ENCODE measurements at regions not wholly inside any gene's neighbourhood (a gene's known extent, or its start where the extent isn't known, plus 50 kb on each side); places are given as distances from the start of the nearest gene placed in this dataset.
"Not testable (repeated sequence)": the region's sequence is repeated elsewhere in the genome, so short reads cannot be mapped to it uniquely, and the experiment has no call there.

GRCh38 chr17:20733923-20734322, 154.4 kb downstream of the CDRT15L2 start:
- H3K36me3 Mint-ChIP-seq, result no peaks in the 10 kb centered on the region
- H3K4me1 Mint-ChIP-seq, result peaks cover 2% of the 10 kb centered on the region
- H3K9me3 Mint-ChIP-seq, result no peaks in the 10 kb centered on the region
- H3K27me3 Mint-ChIP-seq, result peaks cover 20% of the 10 kb centered on the region
- POLR2A ChIA-PET, result no interaction called here
- no peak overlapping the region for H3K27ac Mint-ChIP-seq
- DNase-seq, result no peak
- no peak overlapping the region for H3K4me3 Mint-ChIP-seq
- no peak for ATAC-seq (ENCODE audit: low read depth)

GRCh38 chr17:20735796-20736195, 156.3 kb downstream of the CDRT15L2 start:
- Mint-ChIP-seq H3K27me3 (peaks cover 24% of the 10 kb centered on the region), H3K27ac (no peak overlapping the region), H3K36me3 (no peaks in the 10 kb centered on the region), H3K9me3 (no peaks in the 10 kb centered on the region), H3K4me1 (peaks cover 2% of the 10 kb centered on the region), H3K4me3 (no peak overlapping the region)
- DNase-seq (no peak), ATAC-seq (ENCODE audit: low read depth) (no peak)
- POLR2A ChIA-PET, result no interaction called here

- H3K4me1 Mint-ChIP-seq; H3K27ac Mint-ChIP-seq; POLR2A ChIA-PET; ATAC-seq (ENCODE audit: low read depth); H3K4me3 Mint-ChIP-seq; H3K36me3 Mint-ChIP-seq; H3K9me3 Mint-ChIP-seq; DNase-seq: not testable (repeated sequence)
- peaks cover 30% of the 10 kb centered on the region for H3K27me3 Mint-ChIP-seq
These were observed 158.1 kb downstream of the CDRT15L2 start for GRCh38 chr17:20737636-20738035.

- Mint-ChIP-seq H3K27me3 (peaks cover 4% of the 10 kb centered on the region), H3K4me3 (no peak overlapping the region), H3K4me1 (peaks cover 3% of the 10 kb centered on the region), H3K36me3 (no peaks in the 10 kb centered on the region), H3K27ac (no peak overlapping the region), H3K9me3 (no peaks in the 10 kb centered on the region)
- no peak for DNase-seq
- ATAC-seq (ENCODE audit: low read depth), result no peak
- POLR2A ChIA-PET, result no interaction called here
These were observed 191.6 kb downstream of the CDRT15L2 start for GRCh38 chr17:20771104-20771503.

GRCh38 chr17:20774472-20775135, 195.1 kb downstream of the CDRT15L2 start:
- H3K4me3 Mint-ChIP-seq, result no peak overlapping the region
- DNase-seq (no peak), ATAC-seq (ENCODE audit: low read depth) (no peak)
- no peaks in the 10 kb centered on the region for H3K36me3 Mint-ChIP-seq
- H3K27ac Mint-ChIP-seq, result no peak overlapping the region
- no peaks in the 10 kb centered on the region for H3K4me1 Mint-ChIP-seq
- H3K9me3 Mint-ChIP-seq, result no peaks in the 10 kb centered on the region
- POLR2A ChIA-PET, result no interaction called here
- peaks cover 4% of the 10 kb centered on the region for H3K27me3 Mint-ChIP-seq

- POLR2A ChIA-PET, result no interaction called here
- H3K4me1 Mint-ChIP-seq, result no peaks in the 10 kb centered on the region
- H3K27ac Mint-ChIP-seq, result no peak overlapping the region
- no peaks in the 10 kb centered on the region for H3K9me3 Mint-ChIP-seq
- no peaks in the 10 kb centered on the region for H3K36me3 Mint-ChIP-seq
- H3K4me3 Mint-ChIP-seq, result no peak overlapping the region
- peaks cover 4% of the 10 kb centered on the region for H3K27me3 Mint-ChIP-seq
- ATAC-seq (ENCODE audit: low read depth) (no peak), DNase-seq (no peak)
These were observed 195.8 kb downstream of the CDRT15L2 start for GRCh38 chr17:20775331-20775730.

GRCh38 chr17:20779521-20779920, 200.0 kb downstream of the CDRT15L2 start:
- DNase-seq (no peak), ATAC-seq (ENCODE audit: low read depth) (no peak)
- Mint-ChIP-seq H3K4me1 (no peaks in the 10 kb centered on the region), H3K9me3 (no peaks in the 10 kb centered on the region), H3K27me3 (peaks cover 11% of the 10 kb centered on the region), H3K4me3 (no peak overlapping the region), H3K27ac (no peak overlapping the region), H3K36me3 (no peaks in the 10 kb centered on the region)
- POLR2A ChIA-PET, result no interaction called here

GRCh38 chr17:20781260-20781659, 201.7 kb downstream of the CDRT15L2 start:
- ATAC-seq (ENCODE audit: low read depth), result no peak
- peaks cover 25% of the 10 kb centered on the region for H3K27me3 Mint-ChIP-seq
- H3K4me3 Mint-ChIP-seq, result no peak overlapping the region
- DNase-seq, result no peak
- H3K9me3 Mint-ChIP-seq, result no peaks in the 10 kb centered on the region
- H3K36me3 Mint-ChIP-seq, result no peaks in the 10 kb centered on the region
- no peaks in the 10 kb centered on the region for H3K4me1 Mint-ChIP-seq
- POLR2A ChIA-PET, result no interaction called here
- H3K27ac Mint-ChIP-seq, result no peak overlapping the region

GRCh38 chr17:20781869-20782268, 202.3 kb downstream of the CDRT15L2 start:
- H3K4me1 Mint-ChIP-seq; POLR2A ChIA-PET; H3K9me3 Mint-ChIP-seq; H3K36me3 Mint-ChIP-seq; H3K27ac Mint-ChIP-seq; DNase-seq; H3K4me3 Mint-ChIP-seq; ATAC-seq (ENCODE audit: low read depth): not testable (repeated sequence)
- peaks cover 25% of the 10 kb centered on the region for H3K27me3 Mint-ChIP-seq

- Mint-ChIP-seq H3K4me3 (no peak overlapping the region), H3K36me3 (no peaks in the 10 kb centered on the region), H3K27me3 (peaks cover 31% of the 10 kb centered on the region), H3K4me1 (no peaks in the 10 kb centered on the region), H3K27ac (no peak overlapping the region), H3K9me3 (no peaks in the 10 kb centered on the region)
- DNase-seq (no peak), ATAC-seq (ENCODE audit: low read depth) (no peak)
- POLR2A ChIA-PET, result no interaction called here
These were observed 203.6 kb downstream of the CDRT15L2 start for GRCh38 chr17:20783091-20783490.

GRCh38 chr17:20784100-20784665, 204.7 kb downstream of the CDRT15L2 start:
- POLR2A ChIA-PET, result no interaction called here
- Mint-ChIP-seq H3K27ac (no peak overlapping the region), H3K4me1 (no peaks in the 10 kb centered on the region), H3K36me3 (no peaks in the 10 kb centered on the region), H3K9me3 (no peaks in the 10 kb centered on the region), H3K27me3 (peaks cover 31% of the 10 kb centered on the region), H3K4me3 (no peak overlapping the region)
- ATAC-seq (ENCODE audit: low read depth), result no peak
- no peak for DNase-seq

- no peaks in the 10 kb centered on the region for H3K36me3 Mint-ChIP-seq
- POLR2A ChIA-PET, result no interaction called here
These were observed 207.8 kb downstream of the CDRT15L2 start for GRCh38 chr17:20787281-20787680.

GRCh38 chr17:20791626-20792025, 212.1 kb downstream of the CDRT15L2 start:
- no peaks in the 10 kb centered on the region for H3K9me3 Mint-ChIP-seq
- no peak for DNase-seq
- ATAC-seq (ENCODE audit: low read depth), result no peak
- no peak overlapping the region for H3K4me3 Mint-ChIP-seq
- peaks cover 13% of the 10 kb centered on the region for H3K27me3 Mint-ChIP-seq
- H3K36me3 Mint-ChIP-seq, result no peaks in the 10 kb centered on the region
- POLR2A ChIA-PET, result no interaction called here
- no peak overlapping the region for H3K27ac Mint-ChIP-seq
- H3K4me1 Mint-ChIP-seq, result peaks cover 3% of the 10 kb centered on the region

More at GRCh38 chr17:20787281-20787680, 207.8 kb downstream of the CDRT15L2 start:
- H3K4me1 Mint-ChIP-seq, result no peaks in the 10 kb centered on the region
- no peak for ATAC-seq (ENCODE audit: low read depth)
- DNase-seq, result no peak
- no peaks in the 10 kb centered on the region for H3K9me3 Mint-ChIP-seq
- peaks cover 31% of the 10 kb centered on the region for H3K27me3 Mint-ChIP-seq
- H3K27ac Mint-ChIP-seq, result no peak overlapping the region
- no peak overlapping the region for H3K4me3 Mint-ChIP-seq

GRCh38 chr17:20794532-20794931, 215.0 kb downstream of the CDRT15L2 start:
- ATAC-seq (ENCODE audit: low read depth); H3K36me3 Mint-ChIP-seq; DNase-seq; H3K27me3 Mint-ChIP-seq; H3K9me3 Mint-ChIP-seq; H3K4me3 Mint-ChIP-seq; POLR2A ChIA-PET; H3K27ac Mint-ChIP-seq: not testable (repeated sequence)
- peaks cover 21% of the 10 kb centered on the region for H3K4me1 Mint-ChIP-seq

Measured in activated naive CD8-positive, alpha-beta T cell treated with anti-CD3 and anti-CD28 coated beads, Interleukin-2, amount 10 ng/mL, durations not matched to agents 7 days and 5 days (primary cell).